H1 (cell line): ENCODE measurements at regions not wholly inside any gene's neighbourhood (a gene's known extent, or its start where the extent isn't known, plus 50 kb on each side); places are given as distances from the start of the nearest gene placed in this dataset.

Source experiments
- CTCF ChIP-seq, 3 experiments: IDR thresholded peaks; 1 replicate in 2 of 3; 2 replicates in 1 of 3; pipeline versions ENCODE4 v1.5.1 to v1.6.1; 2011; ENCODE audit warnings: low read length in 3 of 3, mild to moderate bottlenecking in 3 of 3, inconsistent platforms in 2 of 3, low read depth in 1 of 3, moderate library complexity in 1 of 3; ENCODE audit not compliant: insufficient read depth in 1 of 3; ENCODE audit errors: control extremely low read depth in 1 of 3
- EP300 ChIP-seq, 2 experiments: IDR thresholded peaks; 1 replicate in 1 of 2; 2 replicates in 1 of 2; pipeline ENCODE4 v1.6.1; 2011 to 2012; ENCODE audit warnings: low read depth in 2 of 2, low read length in 2 of 2, mild to moderate bottlenecking in 2 of 2, borderline replicate concordance in 1 of 2, inconsistent platforms in 1 of 2, moderate library complexity in 1 of 2
- EZH2 ChIP-seq: fragments of 200-600 bp; sonication (generic); IDR thresholded peaks from 2 replicates; pipeline ENCODE4 v1.7.1; 2012; ENCODE audit warnings: low read depth, mild to moderate bottlenecking, moderate library complexity, low read length, inconsistent platforms; ENCODE audit not compliant: severe bottlenecking
- GABPA ChIP-seq: IDR thresholded peaks from 2 replicates; pipeline ENCODE4 v1.6.1; 2011; ENCODE audit warnings: mild to moderate bottlenecking, low read length, moderate library complexity, borderline replicate concordance; ENCODE audit not compliant: insufficient read depth
- HDAC6 ChIP-seq: IDR thresholded peaks from one replicate; pipeline ENCODE4 v1.7.1; 2012; ENCODE audit warnings: low read depth, mild to moderate bottlenecking, inconsistent platforms, low read length, moderate library complexity
- KDM1A ChIP-seq: fragments of 200-600, 300-600 bp; sonication (generic); IDR thresholded peaks from 2 replicates; pipeline ENCODE4 v1.7.1; 2016; ENCODE audit warnings: mild to moderate bottlenecking, low read length, borderline replicate concordance
- MAFK ChIP-seq: IDR thresholded peaks from 2 replicates; pipeline ENCODE4 v1.6.1; 2012; ENCODE audit warnings: low read depth, mild to moderate bottlenecking, improper control_type of control experiment, low read length
- POLR2A ChIP-seq, 2 experiments: IDR thresholded peaks; 1 replicate in 1 of 2; 2 replicates in 1 of 2; pipeline ENCODE4 v1.6.1; 2011; ENCODE audit warnings: low read depth in 2 of 2, low read length in 2 of 2, mild to moderate bottlenecking in 2 of 2; ENCODE audit errors: control extremely low read depth in 1 of 2
- POLR2AphosphoS5 ChIP-seq: IDR thresholded peaks from 2 replicates; pipeline ENCODE4 v1.6.1; 2011; ENCODE audit warnings: low read depth, low read length
- RAD21 ChIP-seq, 2 experiments: IDR thresholded peaks in 1 of 2; conservative IDR thresholded peaks in 1 of 2; 2 replicates each; pipeline ENCODE4 v1.6.1; 2011; ENCODE audit warnings: low read depth in 2 of 2, low read length in 2 of 2, improper control_type of control experiment in 1 of 2, inconsistent platforms in 1 of 2, mild to moderate bottlenecking in 1 of 2, moderate library complexity in 1 of 2
- SIN3A ChIP-seq, 2 experiments: IDR thresholded peaks in 1 of 2; conservative IDR thresholded peaks in 1 of 2; 2 replicates each; pipeline ENCODE4 v1.6.1; 2011 to 2012; ENCODE audit warnings: low read length in 2 of 2, improper control_type of control experiment in 1 of 2, low read depth in 1 of 2, mild to moderate bottlenecking in 1 of 2
- SP2 ChIP-seq: IDR thresholded peaks from 2 replicates; pipeline ENCODE4 v1.6.1; 2012; ENCODE audit warnings: mild to moderate bottlenecking, low read length, inconsistent platforms
- ZNF274 ChIP-seq: IDR thresholded peaks from 2 replicates; pipeline ENCODE4 v1.7.0; 2012; ENCODE audit warnings: low read length, borderline replicate concordance; ENCODE audit errors: extremely low read depth
- TF ChIP-seq, protein P1 (sequence below): IDR thresholded peaks from 2 replicates; pipeline ENCODE4 v1.6.1; 2011; ENCODE audit warnings: low read length, improper control_type of control experiment

DNA sequence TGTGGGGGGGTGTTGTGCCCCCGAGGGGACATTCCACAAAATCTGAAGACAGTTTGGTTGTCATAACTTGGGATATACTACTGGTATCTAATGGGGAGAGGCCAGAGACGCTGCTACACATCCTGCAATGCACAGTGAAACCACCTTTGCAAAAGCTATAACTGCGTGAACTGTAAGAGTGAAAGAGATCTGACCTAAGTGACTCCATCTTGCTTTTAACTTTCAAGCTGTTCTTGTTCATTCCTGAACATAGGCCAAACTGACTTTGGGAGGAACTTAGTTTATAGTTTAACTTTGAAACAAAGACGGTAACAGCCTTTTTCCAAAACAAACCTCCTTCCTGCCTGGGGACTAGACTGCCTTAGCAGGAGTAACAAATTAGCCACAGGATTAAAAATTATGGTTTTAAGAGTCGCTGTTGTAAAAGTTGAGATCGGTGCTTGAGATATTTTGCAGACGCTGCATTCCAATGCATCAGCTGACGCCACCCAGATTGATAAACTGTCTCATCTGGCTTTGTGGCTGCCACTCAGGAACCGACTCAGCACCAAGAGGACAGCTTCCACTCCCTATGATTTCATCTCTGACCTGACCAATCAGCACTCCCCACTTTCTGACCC, 70.9 kb downstream of the ATXN3L start:
- TF ChIP-seq CTCF (IDR thresholded peaks at IDR 0.05; ENCODE audit: control extremely low read depth in 1 of 3, insufficient read depth in 1 of 3, low read depth in 1 of 3, low read length in 3 of 3) (no peak), HDAC6 (no peak), KDM1A (no peak), POLR2AphosphoS5 (no peak), EP300 (IDR thresholded peaks at IDR 0.05; ENCODE audit: borderline replicate concordance in 1 of 2, low read depth in 2 of 2, low read length in 2 of 2) (no peak), RAD21 (IDR thresholded peaks at IDR 0.05 in 1 of 2, conservative IDR thresholded peaks at IDR 0.05 in 1 of 2; ENCODE audit: low read depth in 2 of 2, low read length in 2 of 2) (no peak), SIN3A (conservative IDR thresholded peaks at IDR 0.05 in 1 of 2, IDR thresholded peaks at IDR 0.05 in 1 of 2; ENCODE audit: low read depth in 1 of 2, low read length in 2 of 2) (no peak), SP2 (no peak), POLR2A (IDR thresholded peaks at IDR 0.05; ENCODE audit: control extremely low read depth in 1 of 2, low read depth in 2 of 2, low read length in 2 of 2) (no peak), MAFK (no peak), ZNF274 (no peak), GABPA (no peak), EZH2 (no peak)
- TF ChIP-seq, protein P1, sequence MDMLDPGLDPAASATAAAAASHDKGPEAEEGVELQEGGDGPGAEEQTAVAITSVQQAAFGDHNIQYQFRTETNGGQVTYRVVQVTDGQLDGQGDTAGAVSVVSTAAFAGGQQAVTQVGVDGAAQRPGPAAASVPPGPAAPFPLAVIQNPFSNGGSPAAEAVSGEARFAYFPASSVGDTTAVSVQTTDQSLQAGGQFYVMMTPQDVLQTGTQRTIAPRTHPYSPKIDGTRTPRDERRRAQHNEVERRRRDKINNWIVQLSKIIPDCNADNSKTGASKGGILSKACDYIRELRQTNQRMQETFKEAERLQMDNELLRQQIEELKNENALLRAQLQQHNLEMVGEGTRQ: no peak
